Parathyroid adenoma (tissue), 2 donors: ENCODE measurements at regions not wholly inside any gene's neighbourhood (a gene's known extent, or its start where the extent isn't known, plus 50 kb on each side); places are given as distances from the start of the nearest gene placed in this dataset.
A peak's percentile ranks its signal among the peaks of the same experiment; 100 is the strongest.

Source experiments
- H2AFZ ChIP-seq: fragments of 300-600 bp; sonication (generic); one replicate; pipeline ENCODE4 v1.7.0; 2017; ENCODE audit warnings: antibody characterized with exemption, mild to moderate bottlenecking
- H3K27ac ChIP-seq: fragments of 300-600 bp; sonication (generic); one replicate; pipeline ENCODE4 v1.7.0; 2017
- H3K27me3 ChIP-seq: fragments of 300-600 bp; sonication (generic); one replicate; pipeline ENCODE4 v1.7.0; 2017; ENCODE audit warnings: low read length; ENCODE audit not compliant: control insufficient read depth, insufficient read depth
- H3K36me3 ChIP-seq: fragments of 300-600 bp; sonication (generic); one replicate; pipeline ENCODE4 v1.7.0; 2017; ENCODE audit warnings: low read length; ENCODE audit not compliant: control insufficient read depth, insufficient read depth
- H3K4me1 ChIP-seq: fragments of 300-600 bp; sonication (generic); one replicate; pipeline ENCODE4 v1.7.0; 2017; ENCODE audit warnings: control low read depth
- H3K4me2 ChIP-seq: fragments of 300-600 bp; sonication (generic); one replicate; pipeline ENCODE4 v1.7.0; 2017; ENCODE audit warnings: low read length
- H3K4me3 ChIP-seq: fragments of 300-600 bp; sonication (generic); one replicate; pipeline ENCODE4 v1.7.0; 2017; ENCODE audit warnings: low read depth, low read length
- H3K79me2 ChIP-seq: fragments of 300-600 bp; sonication (generic); one replicate; pipeline ENCODE4 v1.7.0; 2017; ENCODE audit warnings: control low read depth
- H3K9ac ChIP-seq: fragments of 300-600 bp; sonication (generic); one replicate; pipeline ENCODE4 v1.7.0; 2017; ENCODE audit warnings: mild to moderate bottlenecking
- H3K9me3 ChIP-seq: fragments of 300-600 bp; sonication (generic); one replicate; pipeline ENCODE4 v1.7.0; 2017; ENCODE audit warnings: low read length; ENCODE audit not compliant: control insufficient read depth
- TF ChIP-seq, protein P1 (sequence below): fragments of 300-600 bp; sonication (generic); IDR thresholded peaks from one replicate; pipeline ENCODE4 v1.7.0; 2017; ENCODE audit warnings: antibody characterized with exemption, mild to moderate bottlenecking
- donor health status: primary hyperparathyroidism.

- Histone ChIP-seq H3K4me1 (no peaks in the 10 kb centered on the region), H3K4me2 (no peak overlapping the region), H3K9me3 (no peaks in the 10 kb centered on the region), H3K36me3 (no peaks in the 10 kb centered on the region), H3K9ac (no peak overlapping the region), H2AFZ (no peak overlapping the region), H3K27me3 (no peaks in the 10 kb centered on the region), H3K4me3 (no peak overlapping the region), H3K79me2 (no peaks in the 10 kb centered on the region), H3K27ac (no peak overlapping the region)
- TF ChIP-seq, protein P1, sequence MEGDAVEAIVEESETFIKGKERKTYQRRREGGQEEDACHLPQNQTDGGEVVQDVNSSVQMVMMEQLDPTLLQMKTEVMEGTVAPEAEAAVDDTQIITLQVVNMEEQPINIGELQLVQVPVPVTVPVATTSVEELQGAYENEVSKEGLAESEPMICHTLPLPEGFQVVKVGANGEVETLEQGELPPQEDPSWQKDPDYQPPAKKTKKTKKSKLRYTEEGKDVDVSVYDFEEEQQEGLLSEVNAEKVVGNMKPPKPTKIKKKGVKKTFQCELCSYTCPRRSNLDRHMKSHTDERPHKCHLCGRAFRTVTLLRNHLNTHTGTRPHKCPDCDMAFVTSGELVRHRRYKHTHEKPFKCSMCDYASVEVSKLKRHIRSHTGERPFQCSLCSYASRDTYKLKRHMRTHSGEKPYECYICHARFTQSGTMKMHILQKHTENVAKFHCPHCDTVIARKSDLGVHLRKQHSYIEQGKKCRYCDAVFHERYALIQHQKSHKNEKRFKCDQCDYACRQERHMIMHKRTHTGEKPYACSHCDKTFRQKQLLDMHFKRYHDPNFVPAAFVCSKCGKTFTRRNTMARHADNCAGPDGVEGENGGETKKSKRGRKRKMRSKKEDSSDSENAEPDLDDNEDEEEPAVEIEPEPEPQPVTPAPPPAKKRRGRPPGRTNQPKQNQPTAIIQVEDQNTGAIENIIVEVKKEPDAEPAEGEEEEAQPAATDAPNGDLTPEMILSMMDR, result no peak
Measured at GRCh38 chr19:33998302-33998701, 174.0 kb upstream of the LSM14A start.

DNA sequence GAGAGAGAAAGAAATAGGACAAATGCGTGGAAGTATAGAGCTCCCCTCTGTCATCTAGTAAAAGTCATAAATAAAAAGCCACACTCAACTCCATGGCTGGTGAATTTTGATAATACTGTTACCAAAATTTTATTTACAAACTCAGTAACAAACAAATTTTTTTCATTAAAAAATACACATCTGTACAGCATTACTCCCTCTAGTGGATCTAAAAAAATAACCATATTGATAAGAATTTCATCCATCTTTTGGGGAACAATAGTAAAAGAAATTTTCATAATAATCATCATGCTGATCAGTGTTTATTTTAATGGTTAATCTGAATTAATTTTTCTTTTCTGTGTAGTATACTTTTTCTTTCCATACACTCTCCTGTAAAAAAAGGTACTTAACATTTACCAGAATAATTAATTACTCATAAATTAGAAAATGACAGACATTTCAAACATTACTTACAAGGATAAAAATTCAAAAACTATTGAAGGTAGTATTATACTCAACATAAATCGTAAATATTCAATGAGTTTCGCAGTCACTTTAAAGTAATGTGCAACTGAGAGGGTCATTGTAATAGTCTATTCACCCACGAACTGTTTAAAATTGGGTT, 173.5 kb upstream of the LSM14A start:
- Histone ChIP-seq H3K4me3 (no peak overlapping the region), H3K27me3 (no peaks in the 10 kb centered on the region), H3K9me3 (no peaks in the 10 kb centered on the region), H3K4me1 (no peaks in the 10 kb centered on the region), H3K36me3 (no peaks in the 10 kb centered on the region), H3K27ac (no peak overlapping the region), H3K4me2 (no peak overlapping the region), H3K9ac (no peak overlapping the region), H2AFZ (no peak overlapping the region), H3K79me2 (no peaks in the 10 kb centered on the region)
- TF ChIP-seq, protein P1, result peak; percentile 55

GRCh38 chr19:34017024-34017423, 155.3 kb upstream of the LSM14A start:
- Histone ChIP-seq H3K27me3 (no peaks in the 10 kb centered on the region), H2AFZ (no peak overlapping the region), H3K4me1 (no peaks in the 10 kb centered on the region), H3K79me2 (no peaks in the 10 kb centered on the region), H3K27ac (no peak overlapping the region), H3K36me3 (no peaks in the 10 kb centered on the region), H3K4me2 (no peak overlapping the region), H3K9me3 (no peaks in the 10 kb centered on the region), H3K4me3 (no peak overlapping the region), H3K9ac (no peak overlapping the region)
- TF ChIP-seq, protein P1, result no peak

GRCh38 chr19:34017601-34018000, 154.7 kb upstream of the LSM14A start:
- Histone ChIP-seq H3K9me3 (no peaks in the 10 kb centered on the region), H3K36me3 (no peaks in the 10 kb centered on the region), H3K4me3 (no peak overlapping the region), H3K9ac (no peak overlapping the region), H3K79me2 (no peaks in the 10 kb centered on the region), H3K4me1 (no peaks in the 10 kb centered on the region), H3K27ac (no peak overlapping the region), H3K4me2 (no peak overlapping the region), H3K27me3 (no peaks in the 10 kb centered on the region), H2AFZ (no peak overlapping the region)
- TF ChIP-seq, protein P1, result no peak

- Histone ChIP-seq H3K79me2 (no peaks in the 10 kb centered on the region), H2AFZ (no peak overlapping the region)
Measured at GRCh38 chr19:34018546-34018945, 153.8 kb upstream of the LSM14A start.

More at GRCh38 chr19:34018546-34018945, 153.8 kb upstream of the LSM14A start:
- no peaks in the 10 kb centered on the region for H3K4me1 ChIP-seq
- no peak overlapping the region for H3K4me3 ChIP-seq
- H3K9me3 ChIP-seq, result no peaks in the 10 kb centered on the region
- H3K36me3 ChIP-seq, result no peaks in the 10 kb centered on the region
- no peak overlapping the region for H3K27ac ChIP-seq
- TF ChIP-seq, protein P1, result no peak
- H3K4me2 ChIP-seq, result no peak overlapping the region
- H3K9ac ChIP-seq, result no peak overlapping the region
- H3K27me3 ChIP-seq, result no peaks in the 10 kb centered on the region
